Amniotic stem cell (primary cell): ENCODE measurements at regions not wholly inside any gene's neighbourhood (a gene's known extent, or its start where the extent isn't known, plus 50 kb on each side); places are given as distances from the start of the nearest gene placed in this dataset.

Experiments used
- DNase-seq: peaks from one replicate; lab custom pipeline; 2025; lab: John Stamatoyannopoulos, UW

DNA sequence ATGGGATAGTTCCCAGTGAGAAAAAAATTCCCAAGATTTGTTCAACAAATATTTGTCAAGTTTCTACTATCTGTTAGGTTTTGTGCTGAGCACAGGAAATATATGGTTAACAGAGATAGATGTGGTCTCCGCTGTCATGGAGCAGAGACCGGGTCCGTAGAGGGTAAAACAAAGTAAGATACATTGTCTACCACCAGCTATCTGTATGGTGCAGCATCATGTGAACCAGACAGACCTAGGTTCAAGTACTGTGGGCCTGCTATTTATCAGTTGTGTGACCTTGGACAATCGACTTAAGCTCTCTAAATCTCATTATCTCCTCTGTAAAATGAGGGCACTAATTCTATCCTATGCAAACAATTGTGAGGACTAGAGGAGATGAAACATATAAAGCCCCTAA is 109.8 kb downstream of the DUSP10 start:
- no peak for DNase-seq

DNA sequence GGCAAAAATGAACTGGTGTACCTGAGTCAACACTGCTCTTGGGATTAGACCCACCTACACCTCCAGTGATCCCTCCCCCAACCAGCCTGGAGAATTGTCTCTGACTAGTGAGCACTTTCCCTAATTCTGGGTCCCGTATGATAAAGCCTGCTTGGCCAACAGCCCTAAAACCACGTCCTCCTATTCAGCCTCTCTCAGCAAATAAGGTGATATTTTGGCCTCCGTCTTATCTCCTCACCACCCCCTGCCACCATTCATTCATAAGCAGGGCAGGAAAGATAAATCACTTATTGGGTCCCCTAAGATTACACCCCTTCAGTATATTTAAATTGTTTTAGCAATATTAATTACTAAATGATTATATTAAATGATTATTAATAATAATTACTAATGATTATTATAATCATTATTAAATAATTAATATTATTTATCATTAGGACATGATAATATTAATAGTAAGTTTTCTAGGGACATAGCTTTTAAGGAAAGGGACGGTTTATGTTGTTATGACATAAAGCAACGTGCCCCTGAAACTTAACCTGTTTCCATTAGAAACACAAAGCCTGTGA is 108.0 kb downstream of the DUSP10 start:
- no peak for DNase-seq

DNA sequence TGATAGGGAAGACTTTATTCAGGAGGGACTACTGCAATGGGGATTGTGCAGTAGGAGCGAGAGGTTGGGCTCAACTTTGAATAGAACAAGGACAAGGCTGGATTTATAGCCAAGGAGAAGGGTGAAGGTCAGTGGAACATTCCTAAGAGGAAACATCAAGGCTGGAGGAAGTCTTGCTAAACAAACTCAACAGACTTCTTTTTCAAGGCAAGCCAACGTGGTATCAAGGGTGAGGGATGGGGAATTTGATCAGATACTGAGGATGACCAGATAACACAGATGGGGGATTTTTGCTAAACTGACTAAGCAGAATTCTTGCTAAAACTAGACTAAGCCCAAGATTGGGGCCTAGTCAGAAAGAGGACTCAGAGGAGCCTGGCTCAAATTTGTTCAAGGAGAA is 107.3 kb downstream of the DUSP10 start:
- no peak for DNase-seq

DNA sequence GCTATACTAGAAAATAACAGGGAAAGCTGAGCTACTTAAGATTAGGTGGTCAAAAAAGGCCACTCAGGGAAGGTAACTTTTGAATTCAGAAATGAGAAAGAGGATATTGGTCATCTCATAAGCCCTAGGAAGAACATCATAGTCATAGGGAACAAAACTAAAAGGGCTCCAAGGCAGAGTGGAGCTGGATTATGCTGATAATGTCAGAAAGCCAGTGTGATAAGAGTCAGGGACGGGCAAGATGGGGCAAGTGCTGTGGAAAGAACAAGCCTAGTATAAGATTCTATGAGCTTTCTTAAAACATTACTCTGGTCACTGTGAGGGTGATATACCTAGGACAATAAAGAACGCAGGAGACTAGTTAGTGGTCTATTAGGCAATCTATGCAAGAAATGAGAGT is 106.6 kb downstream of the DUSP10 start:
- DNase-seq = no peak

DNA sequence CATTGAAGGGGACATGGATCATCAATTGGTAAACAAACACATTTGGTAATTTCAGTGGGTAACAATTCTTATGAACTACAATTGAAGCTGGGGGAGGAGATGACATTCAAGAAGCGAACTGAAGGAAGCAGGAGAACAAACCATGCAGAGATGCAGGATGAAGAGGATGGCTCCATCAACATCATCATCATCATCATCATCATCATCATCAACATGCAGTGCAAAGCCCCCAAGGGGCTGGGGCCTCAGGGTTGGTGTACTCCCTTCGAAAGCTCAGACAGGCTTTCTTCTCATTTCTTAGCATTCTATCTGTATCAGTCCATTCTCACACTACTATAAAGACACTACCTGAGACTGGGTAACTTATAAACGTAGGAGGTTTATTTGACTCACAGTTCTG is 105.8 kb downstream of the DUSP10 start:
- no peak for DNase-seq

DNA sequence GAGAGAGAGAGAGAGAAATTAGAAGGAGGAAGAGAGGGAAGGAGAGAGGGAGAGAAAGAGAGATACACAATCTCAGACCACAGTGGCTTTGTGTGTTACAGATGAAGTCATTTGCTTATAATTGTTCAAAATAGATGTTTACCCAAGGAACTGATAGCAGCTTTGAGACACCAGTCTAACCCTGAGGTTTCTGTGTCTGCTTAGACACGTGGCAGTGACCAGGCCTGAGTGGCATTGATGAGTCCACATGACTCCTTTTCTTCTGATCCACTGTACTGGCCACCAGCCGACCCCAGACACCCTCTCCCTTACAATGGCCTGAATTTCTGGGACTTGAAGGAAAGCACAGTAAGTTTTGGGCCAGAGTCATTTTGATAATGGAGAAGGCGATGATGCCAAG is 104.9 kb downstream of the DUSP10 start:
- DNase-seq = no peak

DNA sequence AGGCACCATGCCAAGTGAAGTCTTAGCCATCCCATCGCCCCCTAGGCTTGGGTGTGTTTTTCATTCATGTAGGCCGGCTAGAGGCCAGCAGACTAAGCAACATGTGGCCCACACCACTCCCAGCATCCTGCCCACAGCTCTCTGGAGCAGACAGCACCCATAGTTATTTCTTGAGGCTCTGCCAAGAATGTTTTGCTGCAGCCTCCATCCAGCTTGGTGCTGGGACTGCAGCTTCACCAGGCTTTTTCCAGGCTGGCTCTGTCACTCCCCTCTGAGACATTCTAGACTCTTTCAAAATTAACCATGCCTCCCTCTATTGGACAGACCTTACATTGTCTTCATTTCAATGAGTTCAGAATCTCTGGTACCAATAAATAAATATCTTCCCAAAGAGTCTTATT is 104.2 kb downstream of the DUSP10 start:
- no peak for DNase-seq

DNA sequence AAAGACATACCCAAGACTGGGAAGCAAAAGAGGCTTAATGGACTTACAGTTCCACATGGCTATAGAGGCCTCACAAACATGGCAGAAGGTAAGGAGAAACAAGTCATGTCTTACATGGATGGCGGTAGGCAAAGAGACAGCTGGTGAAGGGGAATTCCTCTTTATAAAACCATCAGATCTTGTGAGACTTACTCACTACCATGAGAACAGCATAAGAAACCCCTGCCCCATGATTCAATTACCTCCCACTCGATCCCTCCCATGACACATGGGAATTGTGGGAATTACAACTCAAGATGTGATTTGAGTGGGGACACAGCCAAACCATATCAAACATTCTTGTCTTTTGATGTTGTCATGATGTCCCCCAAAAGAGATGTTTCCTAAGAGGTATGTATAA is 103.3 kb downstream of the DUSP10 start:
- DNase-seq = no peak

DNA sequence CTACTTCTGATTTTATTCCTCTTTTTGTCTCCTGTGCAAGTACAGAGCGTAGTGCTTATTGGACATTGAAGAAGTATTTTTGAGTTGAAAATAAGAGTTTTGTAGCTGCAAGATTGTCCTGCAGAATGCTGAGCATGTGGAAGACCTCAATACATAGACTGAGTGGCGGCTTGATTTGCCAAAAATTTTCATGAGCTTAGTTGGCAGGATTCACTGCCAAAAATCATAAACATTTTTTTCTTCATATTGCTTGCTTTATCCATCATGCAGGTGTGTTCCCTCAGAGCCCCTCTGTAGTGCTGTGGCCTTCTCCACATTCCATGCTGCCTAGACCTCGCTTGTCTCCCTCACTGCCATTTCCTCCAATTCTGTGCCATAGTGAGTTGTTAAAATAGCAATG is 100.1 kb downstream of the DUSP10 start:
- DNase-seq = no peak

DNA sequence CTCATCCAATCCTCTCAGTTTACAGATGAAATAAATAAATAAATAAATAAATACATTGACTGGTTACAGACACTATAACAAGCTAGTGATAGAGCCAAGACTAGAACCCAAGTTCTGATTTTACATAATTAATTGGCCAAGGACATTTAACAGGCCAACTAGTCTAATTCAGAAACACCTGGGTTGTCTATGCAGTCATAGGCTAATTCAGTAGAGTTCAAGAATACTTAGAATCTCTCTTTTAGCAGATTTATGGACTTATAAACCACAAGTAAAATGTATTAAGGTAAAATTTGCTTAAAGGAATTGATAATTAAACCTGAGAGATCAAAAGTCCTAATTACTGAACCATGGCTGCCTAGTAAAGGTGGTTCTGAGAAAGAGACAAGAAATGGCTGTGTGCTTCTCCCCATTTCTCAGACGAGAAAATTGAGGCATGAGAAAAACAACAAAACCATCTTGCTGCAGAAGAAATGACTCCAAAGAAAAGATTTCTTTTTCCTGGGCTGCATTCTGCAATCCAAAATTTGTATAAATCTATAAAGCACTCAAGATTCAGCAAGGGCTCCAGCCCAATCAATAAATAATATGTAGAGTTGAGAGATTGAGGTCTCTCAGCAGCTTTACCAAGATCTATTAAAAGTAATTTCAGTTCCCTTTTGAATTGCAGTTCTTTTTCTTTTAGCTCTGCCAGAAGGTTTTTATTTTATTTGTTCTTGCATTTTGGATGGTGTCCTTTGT is 98.3 kb downstream of the DUSP10 start:
- DNase-seq = no peak

DNA sequence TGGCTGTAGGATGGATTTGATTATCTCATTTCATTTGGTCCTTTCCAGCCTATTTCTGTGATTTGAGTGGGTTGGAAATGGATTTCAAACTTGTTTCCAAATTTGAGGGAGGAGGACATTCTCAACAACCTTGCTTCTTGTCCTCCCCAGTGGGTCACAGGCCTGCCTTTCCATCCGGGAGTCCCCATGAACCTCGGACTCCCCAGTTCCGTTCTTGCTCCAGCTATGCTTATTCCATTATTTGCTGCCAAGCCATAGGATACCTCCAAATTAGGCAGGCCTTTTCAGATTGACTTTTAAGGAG is 97.8 kb downstream of the DUSP10 start:
- no peak for DNase-seq

DNA sequence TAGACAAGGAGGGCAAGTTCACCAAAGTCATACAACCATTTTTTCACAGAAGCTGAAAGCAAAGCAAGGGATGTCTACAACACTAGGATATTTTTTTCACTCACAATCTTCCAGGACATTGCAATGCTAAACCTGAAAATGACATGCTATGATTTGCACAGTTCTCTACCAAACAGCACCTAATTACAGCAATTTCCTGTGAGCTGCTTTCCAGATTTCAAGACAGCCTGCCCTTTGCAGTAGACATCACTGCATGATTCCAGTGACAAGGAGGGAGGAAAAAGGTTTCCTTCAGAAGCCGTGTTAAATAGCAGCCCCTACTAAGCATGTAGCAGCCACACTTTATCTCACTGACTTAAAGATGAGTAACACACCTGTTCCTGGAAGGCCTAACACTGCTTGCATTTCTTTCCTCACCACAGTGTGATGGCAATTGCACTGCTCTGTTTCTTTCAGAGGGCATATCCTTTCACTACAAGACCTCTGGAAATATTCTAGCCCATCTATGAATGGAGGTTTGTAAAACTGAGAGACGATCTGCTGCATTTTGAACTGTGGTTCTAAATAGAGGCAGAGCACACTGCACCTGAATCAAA is 97.1 kb downstream of the DUSP10 start:
- DNase-seq = no peak

DNA sequence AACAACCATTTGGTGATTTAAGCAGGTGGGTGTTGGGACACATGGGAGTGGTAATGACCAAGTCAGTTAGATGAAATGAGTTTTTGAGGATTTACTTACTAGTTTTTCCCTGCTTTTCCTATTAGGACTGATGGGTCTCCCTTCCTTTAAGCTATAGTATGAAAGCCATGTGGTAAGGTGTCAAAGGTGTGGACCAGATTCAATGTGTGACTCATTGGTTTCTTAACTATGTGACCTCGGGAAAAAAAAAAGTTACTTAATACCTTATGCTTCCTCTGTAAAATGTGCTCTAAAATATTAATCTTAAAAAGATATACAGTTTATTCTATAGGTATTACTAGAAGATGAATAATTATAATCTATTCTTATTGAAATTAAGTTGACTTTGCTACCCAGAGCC is 93.7 kb downstream of the DUSP10 start:
- no peak for DNase-seq
